HG02610 (cell line): ENCODE measurements at regions not wholly inside any gene's neighbourhood (a gene's known extent, or its start where the extent isn't known, plus 50 kb on each side); places are given as distances from the start of the nearest gene placed in this dataset.

Source experiments
- ATAC-seq: cut with Tn5 transposase; IDR thresholded peaks from one replicate; pipeline ENCODE4 v1.9.1; 2021; ENCODE audit warnings: mild to moderate bottlenecking, moderate library complexity; ENCODE audit not compliant: unreplicated experiment

- ATAC-seq = no peak
Observed at GRCh38 chr14:44720707-44721106, 213.6 kb upstream of the FSCB start.

GRCh38 chr14:44712024-44712815 lies 205.1 kb upstream of the FSCB start:
- no peak for ATAC-seq

GRCh38 chr14:44701563-44702263 lies 194.6 kb upstream of the FSCB start:
- ATAC-seq = no peak

- no peak for ATAC-seq
Observed at GRCh38 chr14:44700694-44701093, 193.6 kb upstream of the FSCB start.

GRCh38 chr14:44700184-44700583 lies 193.1 kb upstream of the FSCB start:
- no peak for ATAC-seq

GRCh38 chr14:44699391-44699790 lies 192.3 kb upstream of the FSCB start:
- ATAC-seq = no peak

- no peak for ATAC-seq
Observed at GRCh38 chr14:44669496-44669895, 162.4 kb upstream of the FSCB start.

- no peak for ATAC-seq
Observed at GRCh38 chr14:44663136-44663535, 156.1 kb upstream of the FSCB start.

GRCh38 chr14:44662250-44662891 lies 155.3 kb upstream of the FSCB start:
- no peak for ATAC-seq

GRCh38 chr14:44658389-44658696 lies 151.3 kb upstream of the FSCB start:
- no peak for ATAC-seq

GRCh38 chr14:44657696-44658388 lies 150.8 kb upstream of the FSCB start:
- ATAC-seq = no peak

GRCh38 chr14:44657203-44657602 lies 150.1 kb upstream of the FSCB start:
- ATAC-seq = no peak

GRCh38 chr14:44654591-44654990 lies 147.5 kb upstream of the FSCB start:
- no peak for ATAC-seq

GRCh38 chr14:44653641-44654040 lies 146.6 kb upstream of the FSCB start:
- ATAC-seq = no peak

- ATAC-seq = no peak
Observed at GRCh38 chr14:44652640-44653039, 145.6 kb upstream of the FSCB start.

GRCh38 chr14:44649061-44649460 lies 142.0 kb upstream of the FSCB start:
- ATAC-seq = no peak

GRCh38 chr14:44640416-44640815 lies 133.3 kb upstream of the FSCB start:
- no peak for ATAC-seq

GRCh38 chr14:44639781-44640385 lies 132.8 kb upstream of the FSCB start:
- ATAC-seq = no peak

- no peak for ATAC-seq
Observed at GRCh38 chr14:44634692-44635091, 127.6 kb upstream of the FSCB start.

GRCh38 chr14:44626423-44626822 lies 119.3 kb upstream of the FSCB start:
- ATAC-seq = no peak

- no peak for ATAC-seq
Observed at GRCh38 chr14:44625098-44625497, 118.0 kb upstream of the FSCB start.
